ENCODE measurements at regions not wholly inside any gene's neighbourhood (a gene's known extent, or its start where the extent isn't known, plus 50 kb on each side); places are given as distances from the start of the nearest gene placed in this dataset.

DNA sequence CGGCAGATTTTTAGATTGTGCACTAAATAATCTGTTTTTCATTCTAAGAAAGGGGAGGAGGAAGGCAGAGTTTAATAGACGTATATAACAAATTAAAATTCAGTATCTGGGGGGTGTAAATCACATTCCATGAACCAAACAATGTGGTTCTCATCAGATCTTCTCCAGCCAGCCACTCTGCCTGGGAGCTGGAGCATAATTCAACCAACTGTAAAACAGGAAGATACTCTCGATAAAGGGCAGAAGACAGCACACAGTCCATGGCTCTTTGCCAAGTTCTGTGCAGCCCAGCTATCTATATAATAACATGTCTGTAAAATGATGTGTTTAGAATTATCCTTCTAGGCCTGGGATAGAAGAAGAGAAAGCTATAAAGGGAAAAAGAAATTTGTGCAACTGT is 289.9 kb upstream of the ZFP64 start:
- H3K4me3 ChIP-seq (ENCODE audit: low read depth, low read length), result no peak overlapping the region

DNA sequence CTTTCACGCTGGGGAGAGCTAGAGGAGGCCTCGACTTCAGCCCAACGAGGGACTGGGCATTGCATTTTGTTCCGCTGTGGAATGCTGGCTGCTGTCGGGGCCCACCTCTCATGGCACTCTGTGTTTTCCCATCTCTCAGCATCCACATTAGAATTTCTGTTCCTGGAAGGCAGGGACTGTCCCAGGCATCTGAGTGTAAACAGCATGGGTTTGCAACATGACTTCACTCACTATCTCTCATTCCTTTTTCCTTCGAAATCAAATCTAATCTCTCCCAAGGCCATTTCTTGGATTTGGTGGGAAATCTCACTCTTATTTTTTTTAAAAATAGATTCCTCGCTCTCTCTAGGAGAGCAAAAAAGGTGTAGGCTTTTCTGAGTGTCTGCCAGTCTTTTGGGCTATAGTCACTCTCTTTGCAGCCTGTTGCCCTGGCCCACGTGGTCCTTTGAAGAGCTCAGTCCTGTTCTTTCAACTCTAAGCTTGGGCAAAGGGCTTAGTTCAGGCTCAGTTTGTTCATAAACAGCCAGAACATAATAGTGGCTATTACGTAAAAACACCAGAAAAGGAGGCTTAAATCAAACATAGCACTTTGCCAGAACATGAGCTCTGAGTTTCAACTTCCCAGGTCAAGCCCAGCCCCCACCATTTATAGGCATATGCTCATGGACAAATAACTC is 284.6 kb upstream of the ZFP64 start:
- DNase-seq (ENCODE audit: low read depth), result no peak
- H3K4me3 ChIP-seq (ENCODE audit: low read depth, low read length), result no peak overlapping the region

More for the DNA sequence above, 289.9 kb upstream of the ZFP64 start:
- DNase-seq (ENCODE audit: low read depth), result no peak

DNA sequence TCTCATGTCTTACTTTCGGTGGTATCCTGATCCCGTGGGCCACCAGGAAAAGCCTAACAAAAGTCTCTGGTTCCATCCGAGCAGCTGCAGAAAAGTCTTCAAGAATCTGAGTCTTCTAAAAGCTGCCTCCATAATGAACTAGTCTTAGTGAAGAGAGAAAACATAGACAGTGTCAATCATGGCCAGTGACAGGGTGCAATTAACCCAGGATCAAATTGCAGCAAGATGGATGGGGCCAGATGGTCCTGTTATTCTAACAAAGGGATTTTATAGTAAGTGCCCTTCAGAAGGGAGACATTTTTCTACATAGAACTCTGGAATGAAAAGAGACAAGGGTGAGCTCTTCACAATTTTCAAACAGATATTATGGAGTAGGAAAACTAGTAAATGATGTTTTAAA is 281.6 kb upstream of the ZFP64 start:
- no peak overlapping the region for H3K4me3 ChIP-seq (ENCODE audit: low read depth, low read length)
- DNase-seq (ENCODE audit: low read depth), result no peak

GRCh38 chr20:52470561-52470960 is 279.0 kb upstream of the ZFP64 start:
- no peak overlapping the region for H3K4me3 ChIP-seq (ENCODE audit: low read depth, low read length)
- DNase-seq (ENCODE audit: low read depth), result no peak

DNA sequence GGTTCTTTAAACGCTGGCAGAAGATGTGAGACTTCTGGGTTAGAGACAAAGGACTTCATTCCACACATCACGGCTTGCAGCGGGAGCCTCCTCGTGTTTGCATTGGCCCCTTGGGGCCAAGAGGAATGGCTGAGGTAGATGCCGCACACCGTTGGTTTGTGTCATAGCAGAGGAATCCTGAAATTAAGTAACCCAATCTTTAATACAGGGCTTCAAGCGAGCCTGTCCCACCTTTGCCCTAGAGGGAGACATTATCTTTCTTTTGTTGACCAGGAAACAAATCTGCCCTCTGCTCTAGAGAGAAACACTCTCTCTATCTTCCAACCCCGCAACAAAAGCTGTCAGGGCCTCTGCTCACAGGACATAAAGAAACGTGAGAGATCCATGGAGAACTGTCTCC is 277.5 kb upstream of the ZFP64 start:
- no peak for DNase-seq (ENCODE audit: low read depth)
- no peak overlapping the region for H3K4me3 ChIP-seq (ENCODE audit: low read depth, low read length)

- no peak overlapping the region for H3K4me3 ChIP-seq (ENCODE audit: low read depth, low read length)
- no peak for DNase-seq (ENCODE audit: low read depth)
Observed at GRCh38 chr20:52465991-52466390, 274.4 kb upstream of the ZFP64 start.

DNA sequence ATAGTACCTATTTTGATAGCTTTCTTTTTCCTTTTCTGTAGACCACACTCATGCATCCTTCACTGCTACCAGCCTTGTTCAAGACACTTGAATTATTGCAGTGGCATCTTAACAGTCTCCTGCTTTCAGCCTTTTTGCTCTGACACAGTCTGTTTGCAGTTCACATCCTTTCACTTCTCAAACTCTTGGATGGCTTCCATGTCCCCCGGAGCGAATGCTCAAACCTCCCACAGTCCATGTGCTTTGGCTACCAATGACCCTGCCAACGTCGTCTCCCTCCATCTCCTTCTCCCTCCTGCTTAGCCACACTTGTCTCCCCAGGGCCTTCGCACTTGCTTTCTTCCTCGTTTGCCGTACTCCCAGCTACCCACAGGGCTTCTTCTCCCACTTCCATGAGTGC is 270.0 kb upstream of the ZFP64 start:
- no peak for DNase-seq (ENCODE audit: low read depth)
- H3K4me3 ChIP-seq (ENCODE audit: low read depth, low read length), result no peak overlapping the region

- DNase-seq (ENCODE audit: low read depth), result no peak
- H3K4me3 ChIP-seq (ENCODE audit: low read depth, low read length), result no peak overlapping the region
Observed at GRCh38 chr20:52459150-52459549, 267.6 kb upstream of the ZFP64 start.

GRCh38 chr20:52457826-52458225 is 266.2 kb upstream of the ZFP64 start:
- DNase-seq (ENCODE audit: low read depth), result no peak
- no peak overlapping the region for H3K4me3 ChIP-seq (ENCODE audit: low read depth, low read length)

DNA sequence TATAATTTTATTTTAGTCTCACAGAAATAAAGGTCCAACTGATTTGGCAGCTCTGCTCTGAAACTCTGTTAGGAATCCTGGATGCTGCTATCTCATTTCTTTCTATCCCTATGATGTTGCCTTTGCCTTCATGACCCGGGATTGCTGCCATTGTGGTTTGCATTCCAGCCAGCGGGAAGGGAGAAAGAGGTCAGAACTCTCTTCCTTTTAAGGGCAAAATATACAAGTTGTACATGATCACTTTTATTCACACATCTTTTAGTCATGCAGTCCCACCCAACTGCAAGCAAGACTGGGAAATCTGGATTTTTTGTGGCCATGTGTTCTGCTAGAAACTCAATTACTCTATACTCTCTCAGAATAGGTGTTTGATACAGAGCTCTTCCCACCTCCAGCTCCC is 263.1 kb upstream of the ZFP64 start:
- H3K4me3 ChIP-seq (ENCODE audit: low read depth, low read length), result no peak overlapping the region
- peak; percentile 18 for DNase-seq (ENCODE audit: low read depth)

DNA sequence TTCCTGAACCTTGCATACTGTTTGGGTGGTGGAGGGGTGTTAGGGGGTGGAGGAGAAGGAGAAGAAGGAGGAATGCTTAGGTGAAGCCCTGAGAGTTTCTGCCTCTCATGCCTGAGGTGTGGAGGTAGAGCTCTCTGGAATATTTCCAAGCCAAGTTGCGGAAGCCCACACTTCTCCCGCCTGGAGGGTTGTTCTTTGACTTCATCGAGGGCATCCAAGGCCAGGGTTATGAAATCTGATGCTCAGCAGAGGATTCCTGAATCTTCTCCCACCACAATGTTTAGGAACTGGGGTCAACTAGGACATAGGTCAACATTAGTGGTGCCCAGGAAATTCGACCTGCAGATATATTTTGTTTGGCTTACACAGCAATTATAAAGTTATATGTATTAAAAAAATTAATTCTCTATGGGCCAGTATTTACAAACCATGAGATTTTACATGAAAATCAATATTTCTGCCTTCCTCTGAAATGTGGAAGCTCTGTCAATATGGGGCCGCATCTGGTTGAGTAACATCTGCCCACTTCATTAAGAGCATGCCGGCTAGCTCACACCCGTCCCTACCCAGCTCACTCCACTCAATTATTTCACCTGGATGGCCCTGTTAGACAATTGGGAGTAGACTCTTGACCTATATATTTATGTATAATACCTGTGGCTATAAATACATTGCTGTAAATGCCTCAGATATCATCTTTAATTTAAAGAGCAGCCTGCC is 257.1 kb upstream of the ZFP64 start:
- H3K4me3 ChIP-seq (ENCODE audit: low read depth, low read length), result no peak overlapping the region
- DNase-seq (ENCODE audit: low read depth), result no peak

GRCh38 chr20:52447225-52447551 is 255.6 kb upstream of the ZFP64 start:
- DNase-seq (ENCODE audit: low read depth), result no peak
- no peak overlapping the region for H3K4me3 ChIP-seq (ENCODE audit: low read depth, low read length)

DNA sequence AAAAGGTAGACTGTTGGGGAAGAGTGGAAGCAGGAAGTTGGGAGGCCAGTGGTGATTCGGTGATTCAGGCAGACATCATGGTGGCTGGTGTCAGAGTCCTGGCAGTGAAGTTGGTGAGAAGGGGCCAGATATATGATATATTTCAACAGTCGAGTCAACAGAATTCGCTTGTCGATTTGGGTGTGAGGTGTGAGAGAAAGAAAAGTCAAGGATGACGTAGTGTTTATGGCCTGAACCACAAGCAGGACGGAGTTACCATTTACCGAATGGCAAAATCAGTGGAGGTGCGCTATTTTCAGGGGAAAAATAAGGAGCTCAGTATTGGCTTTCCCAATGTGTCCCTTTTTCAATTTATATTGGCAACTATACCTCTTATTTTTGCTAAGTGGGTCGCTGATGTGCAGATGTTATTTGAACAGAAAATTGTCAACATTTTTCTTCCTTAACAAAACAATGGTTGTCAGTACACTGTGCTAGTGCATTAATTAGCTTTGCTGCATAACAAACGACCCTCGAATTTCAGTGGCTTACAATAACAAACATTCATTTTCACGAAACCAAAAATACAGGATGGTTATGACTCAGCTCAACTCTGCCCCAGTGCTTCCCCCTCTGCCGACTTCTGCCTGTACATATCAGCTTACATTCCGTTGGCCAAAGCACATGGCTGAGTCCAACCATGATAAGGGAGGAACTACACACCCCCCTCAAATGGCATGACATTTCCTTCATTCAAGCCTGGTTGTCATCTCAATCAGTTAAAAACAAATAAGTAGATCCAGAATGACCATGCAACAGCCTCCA is 255.0 kb upstream of the ZFP64 start:
- no peak for DNase-seq (ENCODE audit: low read depth)
- H3K4me3 ChIP-seq (ENCODE audit: low read depth, low read length), result no peak overlapping the region

- no peak overlapping the region for H3K4me3 ChIP-seq (ENCODE audit: low read depth, low read length)
- DNase-seq (ENCODE audit: low read depth), result no peak
Observed at GRCh38 chr20:52444455-52444854, 252.9 kb upstream of the ZFP64 start.

DNA sequence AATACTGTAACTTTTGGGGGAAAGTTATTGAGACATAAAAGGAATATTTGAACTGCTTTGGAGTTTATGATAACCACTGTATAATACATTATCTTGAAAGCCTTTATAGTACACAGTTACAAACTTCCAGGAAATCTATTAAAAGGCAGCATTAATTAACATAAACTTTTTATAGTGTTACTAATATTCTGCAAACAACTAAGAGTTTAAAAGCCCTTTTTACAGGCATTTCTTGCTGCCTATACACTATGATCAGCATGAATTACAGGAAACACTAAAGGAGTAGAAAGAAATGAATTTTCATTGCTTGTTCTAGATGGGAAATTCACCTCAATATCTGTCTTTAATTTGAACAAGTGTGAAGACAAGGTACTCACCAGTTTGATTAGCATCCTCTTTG is 252.3 kb upstream of the ZFP64 start:
- no peak overlapping the region for H3K4me3 ChIP-seq (ENCODE audit: low read depth, low read length)
- no peak for DNase-seq (ENCODE audit: low read depth)

- DNase-seq (ENCODE audit: low read depth), result no peak
- H3K4me3 ChIP-seq (ENCODE audit: low read depth, low read length), result no peak overlapping the region
Observed at GRCh38 chr20:52441710-52442109, 250.1 kb upstream of the ZFP64 start.

- H3K4me3 ChIP-seq (ENCODE audit: low read depth, low read length), result no peak overlapping the region
- DNase-seq (ENCODE audit: low read depth), result no peak
Observed at GRCh38 chr20:52439375-52439774, 247.8 kb upstream of the ZFP64 start.

GRCh38 chr20:52438326-52438963 is 246.9 kb upstream of the ZFP64 start:
- H3K4me3 ChIP-seq (ENCODE audit: low read depth, low read length), result no peak overlapping the region
- DNase-seq (ENCODE audit: low read depth), result no peak

GRCh38 chr20:52434453-52434852 is 242.9 kb upstream of the ZFP64 start:
- DNase-seq (ENCODE audit: low read depth), result no peak
- no peak overlapping the region for H3K4me3 ChIP-seq (ENCODE audit: low read depth, low read length)

- no peak for DNase-seq (ENCODE audit: low read depth)
Observed at GRCh38 chr20:52434041-52434425, 242.5 kb upstream of the ZFP64 start.

More at GRCh38 chr20:52434041-52434425, 242.5 kb upstream of the ZFP64 start:
- H3K4me3 ChIP-seq (ENCODE audit: low read depth, low read length), result no peak overlapping the region

Measured in skeletal muscle cell (primary cell).